Spleen (tissue), 7 donors: ENCODE measurements at regions not wholly inside any gene's neighbourhood (a gene's known extent, or its start where the extent isn't known, plus 50 kb on each side); places are given as distances from the start of the nearest gene placed in this dataset.

Experiments used
- CTCF ChIP-seq, 11 experiments: fragments of 200-600 bp in 7 of 11; fragments of 450-650 bp in 4 of 11; sonication (generic) in 4 of 11; IDR thresholded peaks in 8 of 11; conservative IDR thresholded peaks in 3 of 11; 1 replicate in 7 of 11; 2 replicates in 4 of 11; pipeline versions ENCODE4 v1.4.0 to v1.8.0; 2016 to 2021; ENCODE audit warnings: antibody characterized with exemption in 11 of 11, inconsistent platforms in 4 of 11, mild to moderate bottlenecking in 1 of 11
- POLR2A ChIP-seq, 3 donors: fragments of 450-650 bp; IDR thresholded peaks; one replicate each; pipeline ENCODE4 v1.5.1; 2017; ENCODE audit warnings: antibody characterized with exemption in 3 of 3, mild to moderate bottlenecking in 1 of 3
- POLR2AphosphoS5 ChIP-seq, 3 donors: sonication (generic); formaldehyde crosslinking; IDR thresholded peaks; one replicate each; pipeline ENCODE4 v1.5.1; 2017; ENCODE audit warnings: antibody characterized with exemption in 3 of 3
- donor health status: DM: no; HTN: no; CAD: no; lungs with moderate emphysema.
- donor health status: DM: no; HTN: no; CAD: no.
- donor health status: DM: no; HTN: no; CAD: no.

- TF ChIP-seq POLR2A (IDR thresholded peaks at IDR 0.05) (no peak), CTCF (IDR thresholded peaks at IDR 0.05 in 8 of 11, conservative IDR thresholded peaks at IDR 0.05 in 3 of 11) (no peak), POLR2AphosphoS5 (IDR thresholded peaks at IDR 0.05) (no peak)
These were observed 225.1 kb downstream of the CBLN1 start for GRCh38 chr16:49056546-49056945.
